AG08395 (cell line): ENCODE measurements at regions not wholly inside any gene's neighbourhood (a gene's known extent, or its start where the extent isn't known, plus 50 kb on each side); places are given as distances from the start of the nearest gene placed in this dataset.

ENCODE experiments used
- DNase-seq: peaks from one replicate; pipeline ENCODE4 v3.0.0; 2012; ENCODE audit warnings: mixed read lengths, low spot score

DNA sequence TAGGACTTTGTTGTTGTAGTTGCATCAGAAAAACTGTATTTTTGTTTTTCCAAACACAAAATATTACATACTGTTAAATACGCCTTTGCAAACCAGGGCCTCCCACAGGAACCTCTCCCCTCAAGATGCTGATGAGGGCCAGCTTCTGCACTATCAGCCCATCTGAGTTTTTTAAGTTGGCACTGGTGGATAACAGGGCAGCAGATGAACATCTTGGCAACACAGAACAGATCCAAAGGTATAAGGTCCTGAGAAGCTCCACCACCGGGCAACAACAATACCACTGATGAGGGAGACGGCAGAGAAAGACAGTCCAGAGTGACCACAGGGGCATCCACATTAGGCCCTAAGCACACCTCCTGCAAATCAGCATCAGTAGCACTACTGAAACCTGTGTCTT is 177.7 kb downstream of the DLL1 start:
- no peak for DNase-seq

DNA sequence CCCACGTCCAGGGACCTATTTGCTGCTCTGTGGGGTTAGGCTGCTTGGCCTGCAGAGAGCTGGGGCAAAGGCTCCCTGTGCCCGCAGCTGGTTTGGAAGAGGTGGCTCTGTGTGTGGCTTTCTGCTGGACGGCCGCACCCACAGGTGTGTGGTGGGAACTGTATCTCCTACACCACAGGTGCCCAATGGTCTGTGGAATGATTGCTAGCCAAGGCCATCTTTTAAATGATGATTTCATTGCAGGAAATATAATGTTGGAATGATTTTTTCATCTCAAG is 178.4 kb downstream of the DLL1 start:
- DNase-seq: no peak

DNA sequence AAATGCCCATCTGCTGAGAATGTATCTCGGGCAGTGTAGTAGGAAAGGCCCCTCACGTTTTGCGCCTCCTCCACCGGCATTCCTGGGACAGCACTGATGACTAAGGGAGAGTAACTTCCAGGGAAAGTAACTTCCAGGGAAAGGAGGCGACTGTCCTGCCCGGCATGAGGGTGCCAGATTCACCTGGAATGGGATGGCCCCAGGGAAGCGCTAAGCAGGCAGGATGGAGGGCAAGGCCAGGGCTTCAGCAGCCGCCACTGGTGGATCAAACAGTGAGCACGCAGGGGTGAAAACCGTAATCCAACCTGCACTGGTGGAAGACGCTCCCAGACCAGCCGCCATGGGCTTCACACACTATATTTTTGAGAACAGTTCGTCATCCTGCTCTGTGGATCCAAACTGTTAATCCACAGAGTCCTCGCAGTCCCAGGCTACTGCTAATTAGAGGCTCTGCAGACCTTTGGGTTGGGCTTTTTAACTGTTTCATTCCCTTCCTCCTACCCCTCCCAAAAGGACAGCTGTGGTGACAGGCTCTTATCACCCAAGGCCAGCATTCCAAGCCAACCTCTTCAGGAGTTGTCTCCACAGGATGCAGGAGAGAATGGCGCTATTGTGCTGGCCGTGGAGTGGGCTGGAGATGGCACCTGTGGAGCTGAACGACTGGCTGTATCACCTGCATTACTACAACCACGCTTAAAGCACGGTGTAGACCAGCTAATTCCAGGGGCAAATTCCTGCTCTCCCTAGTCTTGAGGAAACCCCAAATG is 178.9 kb downstream of the DLL1 start:
- DNase-seq: no peak

DNA sequence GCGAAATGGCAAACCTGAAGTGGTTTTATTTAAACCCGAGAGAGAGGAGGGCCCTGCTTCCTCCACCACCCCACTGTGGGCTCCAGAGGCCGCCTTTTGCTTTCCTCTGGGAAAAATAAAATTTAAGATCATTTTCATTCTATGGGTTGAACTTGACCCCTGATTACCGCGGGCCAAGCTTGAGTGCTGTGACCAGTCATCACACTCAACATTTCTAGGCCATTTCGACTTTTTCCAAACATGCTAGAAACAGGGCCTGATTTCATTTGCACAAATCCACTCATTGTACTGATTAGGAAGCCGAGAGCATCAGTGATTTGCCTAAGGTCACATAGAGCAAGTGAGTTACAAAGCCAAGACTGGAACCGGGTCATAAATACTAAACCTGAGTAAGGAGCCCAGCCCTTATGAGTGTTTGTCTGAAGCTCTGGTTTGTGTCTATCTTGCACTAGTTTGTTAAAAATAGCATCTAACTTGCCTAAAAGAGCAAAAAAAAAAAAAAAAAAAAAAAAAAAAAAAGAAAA is 179.7 kb downstream of the DLL1 start:
- DNase-seq: no peak

DNA sequence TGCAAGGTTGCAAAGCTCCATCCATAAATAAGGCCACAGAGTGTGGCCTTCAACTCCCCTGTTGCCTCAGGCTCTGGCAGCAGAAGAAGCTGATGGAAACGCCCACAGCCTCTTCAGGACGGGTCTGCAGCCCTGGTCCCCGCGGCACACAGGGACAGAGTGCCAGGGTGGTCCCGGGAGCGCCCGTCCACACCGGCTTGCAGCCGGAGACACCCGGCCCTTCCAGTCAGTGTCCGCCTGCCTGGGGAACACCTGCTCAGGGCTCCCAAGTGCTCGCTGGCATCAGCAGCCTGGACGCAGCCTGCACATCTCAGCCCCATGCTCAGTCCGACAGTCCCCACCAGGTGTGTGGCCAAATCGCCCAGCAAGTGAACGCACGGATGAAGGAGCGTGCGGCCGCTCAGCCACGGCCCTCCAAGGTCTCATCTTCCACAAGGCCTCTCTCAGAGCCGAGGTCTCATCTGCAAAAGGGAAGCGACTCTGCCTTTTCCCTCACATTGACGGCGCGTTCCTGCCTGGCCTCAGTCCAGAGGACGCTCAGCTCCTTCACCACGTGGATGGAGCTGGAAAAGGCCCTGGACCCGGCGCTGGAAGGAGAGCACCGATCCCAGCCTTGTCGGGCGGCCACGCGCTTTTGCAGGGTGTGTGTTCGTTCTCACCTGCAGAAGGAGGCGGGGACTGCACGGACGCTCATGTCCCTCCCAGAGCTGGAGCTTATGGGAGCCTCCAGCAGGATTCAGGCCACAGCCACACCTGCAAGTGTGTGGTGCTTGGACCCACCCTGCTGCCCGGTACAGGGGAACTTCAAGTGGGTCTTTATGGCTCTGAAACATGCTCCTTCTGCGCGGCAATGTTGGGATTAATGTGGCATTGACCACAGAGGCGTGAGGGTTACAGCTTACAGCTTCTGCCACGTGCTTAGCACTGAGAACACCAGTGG is 180.4 kb downstream of the DLL1 start:
- no peak for DNase-seq

DNA sequence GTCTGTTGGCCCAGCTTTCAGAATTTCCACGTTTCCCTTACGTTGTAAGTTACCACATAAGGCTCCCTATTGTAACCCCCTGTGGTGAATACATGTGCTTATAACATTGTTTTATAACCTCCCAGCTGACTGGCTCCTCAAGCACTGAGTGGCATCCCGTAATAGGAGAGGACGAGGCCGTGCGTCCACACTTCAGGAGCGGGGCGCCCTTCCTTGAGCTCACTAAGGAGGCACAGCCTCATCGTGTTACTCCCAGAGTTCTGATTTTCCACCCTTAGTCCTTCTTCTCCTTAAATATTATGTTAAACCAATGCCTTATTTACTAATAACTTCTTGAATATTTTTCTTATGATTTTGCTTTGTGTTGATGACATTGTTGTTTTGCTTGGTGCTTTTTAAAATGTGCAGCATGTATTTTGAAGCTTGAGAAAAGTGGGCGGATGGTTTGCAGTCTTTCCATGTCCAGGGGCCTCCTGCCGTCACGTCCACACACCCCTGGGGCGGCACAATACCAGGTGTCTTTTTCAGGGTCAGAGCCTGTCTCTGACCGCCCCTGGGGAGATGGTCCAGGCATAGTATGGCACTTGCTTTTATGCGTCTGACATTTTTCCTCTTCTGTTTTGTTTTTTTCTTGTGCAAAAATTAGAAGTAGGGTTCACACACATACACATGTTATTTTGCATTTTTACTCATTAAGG is 181.8 kb downstream of the DLL1 start:
- DNase-seq: no peak

DNA sequence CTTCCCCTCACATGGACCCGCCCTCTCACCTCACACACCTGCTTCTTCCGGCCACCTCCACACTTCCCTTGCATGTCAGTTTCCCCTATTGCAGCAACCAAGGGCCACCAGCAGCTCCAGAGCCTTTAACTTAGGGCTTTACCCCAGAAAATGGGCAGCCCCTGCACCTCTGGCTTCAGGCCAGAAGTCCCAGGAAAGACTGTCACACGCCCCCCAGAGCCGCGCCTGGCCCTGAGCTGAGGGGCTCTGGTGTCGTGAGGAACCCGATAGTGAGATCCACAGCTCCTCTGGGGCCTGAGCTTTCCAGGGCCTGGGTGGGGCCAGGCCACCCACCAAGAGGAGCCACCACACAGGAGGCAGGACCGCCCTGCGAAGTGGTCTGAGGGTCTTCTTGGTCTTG is 182.4 kb downstream of the DLL1 start:
- DNase-seq: no peak

DNA sequence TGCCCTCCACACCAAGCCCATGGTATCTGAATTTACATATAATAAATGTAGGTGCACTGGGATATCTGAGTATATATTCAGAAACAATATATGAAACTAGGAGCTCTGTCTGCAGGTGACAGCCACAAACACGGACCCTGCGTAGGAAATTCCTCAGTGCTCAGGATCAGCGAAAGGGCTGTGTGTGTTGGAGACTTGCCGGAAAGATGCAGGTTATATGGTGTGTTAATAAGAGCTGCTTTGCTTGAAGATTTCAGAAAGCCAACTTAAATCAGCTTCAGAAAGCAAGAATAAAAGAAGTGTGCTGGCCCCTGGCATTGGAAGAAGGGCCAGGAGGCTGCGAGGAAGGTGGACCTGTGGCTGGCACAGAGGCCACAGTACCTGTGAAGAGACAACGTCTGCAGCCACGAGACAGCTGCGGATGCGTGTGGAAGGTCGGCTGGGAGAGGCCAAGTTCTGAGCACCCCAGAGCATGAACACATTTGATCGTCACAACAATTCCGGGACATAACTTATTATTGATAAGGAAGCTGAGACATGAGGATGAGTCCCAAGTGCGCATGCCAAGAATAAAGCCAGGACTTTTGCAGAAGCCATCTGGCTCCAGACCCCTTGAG is 183.2 kb downstream of the DLL1 start:
- no peak for DNase-seq

DNA sequence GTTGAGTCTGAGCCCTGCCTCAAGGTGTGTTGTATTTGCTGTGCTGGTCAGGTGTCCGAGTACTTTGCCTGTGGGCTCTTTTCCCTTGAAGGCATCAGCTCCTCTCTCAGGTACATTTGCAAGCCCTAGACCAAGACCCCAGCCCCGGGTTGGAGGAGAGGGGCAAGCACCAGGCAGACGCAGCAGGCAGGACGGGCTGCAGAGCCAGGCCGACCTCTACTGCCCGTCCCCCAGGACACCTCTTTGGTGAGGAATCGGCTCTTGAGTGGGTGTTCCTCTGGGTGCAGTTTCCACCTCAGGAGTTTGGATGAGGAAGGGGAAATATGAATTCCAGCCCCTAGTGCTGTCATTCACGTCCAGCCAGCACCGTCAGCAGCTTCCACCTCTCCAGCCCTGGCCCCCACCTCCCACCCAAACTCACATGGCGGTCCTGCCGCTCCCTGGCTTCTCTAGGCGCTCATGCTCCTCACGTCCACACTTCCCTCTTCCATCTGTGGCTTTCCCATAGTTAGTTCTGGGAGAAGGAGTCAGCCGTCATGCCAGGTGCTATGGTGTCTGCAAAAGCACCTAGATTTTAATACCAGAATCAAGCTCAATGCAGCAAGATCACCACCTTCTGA is 183.9 kb downstream of the DLL1 start:
- DNase-seq: no peak

DNA sequence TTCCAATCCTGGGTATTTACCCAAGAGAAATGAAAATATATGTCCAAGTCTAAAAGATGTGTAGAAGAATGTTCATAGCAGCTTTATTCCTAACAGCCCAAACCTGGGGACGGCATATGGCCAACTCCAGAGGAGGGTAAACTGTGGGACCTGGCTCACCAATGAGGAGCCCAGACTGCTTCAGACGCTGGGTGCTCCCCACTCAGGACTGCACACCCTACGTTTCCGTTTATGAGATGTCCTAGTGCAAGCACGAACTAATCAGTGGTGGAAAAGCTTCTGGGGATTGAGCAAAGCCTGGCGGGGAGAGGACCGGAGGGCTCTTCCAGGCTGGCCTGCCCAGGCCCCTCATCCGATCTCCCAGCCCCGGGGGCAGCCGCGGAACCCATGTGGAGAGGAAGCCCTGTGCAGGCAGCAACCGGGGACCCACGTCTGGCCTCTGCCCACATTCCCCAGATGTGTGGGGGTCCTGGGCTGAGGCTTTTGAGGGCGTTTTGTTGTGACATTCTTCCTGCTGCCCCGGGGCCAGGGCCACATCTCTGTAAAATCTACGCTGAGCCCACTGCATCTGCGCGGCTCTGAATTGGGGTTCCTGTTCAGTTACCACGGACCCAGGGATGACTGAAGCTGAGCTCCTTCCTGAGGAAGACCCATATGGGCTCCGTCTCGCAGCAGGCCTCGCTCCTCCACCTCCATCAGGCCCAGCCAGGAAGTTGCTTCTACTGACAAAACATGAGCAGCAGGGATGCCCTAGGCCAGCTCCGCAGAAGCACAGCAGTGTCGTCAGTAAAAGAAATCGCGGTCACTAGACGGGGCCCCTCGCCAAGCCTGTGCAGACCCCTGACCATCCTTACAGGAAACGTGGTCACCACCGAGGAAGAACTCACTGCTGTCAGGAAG is 188.0 kb downstream of the DLL1 start:
- DNase-seq: no peak

DNA sequence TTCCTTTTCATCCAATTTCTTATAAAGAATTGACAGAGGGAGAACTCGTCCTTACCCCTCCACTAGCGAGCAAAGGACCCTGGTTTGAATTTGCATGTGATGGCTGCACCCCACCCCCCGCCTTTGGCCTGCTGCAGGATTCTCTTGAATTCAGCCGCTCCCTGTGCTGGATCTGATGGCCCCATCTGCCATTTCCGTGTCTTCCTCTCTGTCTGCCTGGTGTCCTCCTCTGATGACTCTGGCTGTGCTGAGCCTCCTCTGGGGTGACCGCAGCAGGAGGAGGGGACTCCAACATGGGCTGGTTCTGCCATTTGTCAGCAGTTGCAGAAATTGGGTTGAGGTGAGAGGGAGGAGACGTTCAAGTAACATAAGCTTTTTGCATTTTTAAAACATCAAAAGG is 188.8 kb downstream of the DLL1 start:
- no peak for DNase-seq

DNA sequence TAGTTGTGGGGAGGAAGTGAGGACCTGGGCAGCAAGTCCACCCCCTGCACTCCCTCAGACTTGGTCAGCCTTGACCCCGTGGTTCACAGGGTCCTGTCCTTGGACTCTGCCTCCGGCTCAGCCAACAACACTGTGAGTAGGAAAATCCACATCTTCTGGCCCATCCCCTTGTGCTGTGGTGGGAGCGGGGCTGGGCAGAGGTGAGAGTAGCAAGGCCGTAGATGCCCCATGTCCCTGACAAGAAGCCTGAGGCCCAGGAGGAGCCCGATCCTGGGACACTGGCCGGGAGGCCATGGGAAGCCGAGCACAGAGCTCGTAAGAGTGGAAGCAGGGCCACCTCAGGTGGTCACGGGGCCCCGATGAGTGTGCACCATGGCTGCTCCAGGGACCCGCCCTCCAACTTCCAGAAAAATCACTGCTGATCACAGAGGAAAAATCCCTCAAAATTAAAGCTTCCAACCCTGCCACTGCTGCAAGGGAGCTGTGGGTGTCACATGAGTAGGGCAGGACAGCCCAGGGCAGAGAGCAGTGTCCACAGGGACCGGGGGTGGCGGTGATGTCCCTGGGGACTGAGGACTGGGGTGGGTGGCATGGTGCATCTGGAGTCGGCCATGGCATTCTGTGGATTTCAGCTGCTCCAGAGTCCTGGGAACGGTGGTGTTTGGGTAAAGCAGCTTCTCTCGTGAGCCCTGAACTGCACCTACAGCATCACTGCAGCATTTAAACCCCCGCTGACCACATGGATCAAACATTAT is 189.4 kb downstream of the DLL1 start:
- no peak for DNase-seq

DNA sequence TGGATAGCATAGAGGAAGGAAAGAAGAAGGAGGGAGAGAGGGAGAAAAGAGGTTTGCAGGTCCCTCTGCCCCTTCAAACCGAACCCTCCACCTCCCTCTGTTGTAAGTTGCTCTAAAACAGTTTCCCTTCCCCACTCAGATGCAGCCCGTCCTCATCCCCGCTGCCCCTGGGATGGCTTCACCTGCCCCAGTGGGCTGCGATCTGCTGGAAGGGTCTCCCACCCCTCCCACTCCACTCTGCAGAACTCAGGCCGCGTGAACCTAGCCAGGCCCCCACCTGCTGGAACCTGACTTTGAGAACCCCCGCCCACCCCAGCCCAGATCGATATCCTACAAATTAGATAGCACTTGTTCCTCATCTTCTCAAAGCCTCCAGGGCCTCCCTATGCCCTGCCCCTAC is 190.8 kb downstream of the DLL1 start:
- no peak for DNase-seq

DNA sequence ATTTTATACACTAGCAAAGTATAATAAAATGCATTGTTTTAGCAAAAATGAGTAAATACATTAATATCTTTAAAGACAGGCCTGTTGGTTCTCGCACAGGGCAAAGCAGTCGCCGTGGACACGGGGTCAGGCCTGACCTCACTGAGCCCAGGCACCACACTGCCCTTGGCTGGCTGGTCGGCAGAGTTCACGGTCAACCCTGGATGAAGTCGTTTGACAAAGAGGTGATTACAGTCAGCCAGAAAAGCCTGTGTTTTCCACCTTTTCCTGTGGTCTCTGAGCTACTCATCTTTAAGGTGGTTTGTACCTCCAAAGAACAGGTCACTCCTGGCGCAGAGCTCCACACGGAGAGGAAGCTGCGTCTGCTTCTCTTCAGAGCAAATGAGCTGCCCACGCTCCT is 191.5 kb downstream of the DLL1 start:
- no peak for DNase-seq

DNA sequence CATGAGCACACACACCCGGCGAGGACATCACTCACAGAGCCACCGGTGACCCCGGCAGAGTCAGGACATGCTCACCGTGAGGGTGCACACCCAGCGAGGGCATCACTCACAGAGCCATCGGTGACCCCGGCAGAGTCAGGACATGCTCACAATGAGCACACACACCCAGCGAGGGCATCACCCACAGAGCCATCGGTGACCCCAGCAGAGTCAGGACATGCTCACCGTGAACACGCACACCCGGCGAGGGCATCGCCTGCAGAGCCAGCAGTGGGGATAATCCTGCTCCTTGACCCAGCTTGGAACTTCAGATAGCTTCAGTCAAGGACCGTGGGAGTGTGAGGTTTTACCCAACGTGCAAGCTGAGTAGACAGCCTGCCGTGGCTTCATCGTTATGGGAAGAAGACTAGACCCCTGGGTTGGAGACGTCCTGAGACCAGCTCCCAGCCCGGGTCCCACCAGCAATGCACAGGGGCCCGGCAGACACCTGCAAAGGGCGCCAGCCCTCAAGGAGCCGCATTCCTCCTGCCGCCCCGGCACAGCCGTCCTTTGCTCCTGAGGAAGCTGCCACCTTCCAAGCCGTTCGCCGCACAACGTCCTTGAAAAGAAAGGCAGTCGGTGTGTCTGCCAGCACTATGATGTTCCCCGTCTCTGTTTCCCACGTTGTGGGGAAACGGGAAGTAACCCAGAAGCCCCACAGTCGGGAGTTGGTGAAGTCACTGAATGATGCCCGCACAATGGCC is 192.3 kb downstream of the DLL1 start:
- DNase-seq: no peak

DNA sequence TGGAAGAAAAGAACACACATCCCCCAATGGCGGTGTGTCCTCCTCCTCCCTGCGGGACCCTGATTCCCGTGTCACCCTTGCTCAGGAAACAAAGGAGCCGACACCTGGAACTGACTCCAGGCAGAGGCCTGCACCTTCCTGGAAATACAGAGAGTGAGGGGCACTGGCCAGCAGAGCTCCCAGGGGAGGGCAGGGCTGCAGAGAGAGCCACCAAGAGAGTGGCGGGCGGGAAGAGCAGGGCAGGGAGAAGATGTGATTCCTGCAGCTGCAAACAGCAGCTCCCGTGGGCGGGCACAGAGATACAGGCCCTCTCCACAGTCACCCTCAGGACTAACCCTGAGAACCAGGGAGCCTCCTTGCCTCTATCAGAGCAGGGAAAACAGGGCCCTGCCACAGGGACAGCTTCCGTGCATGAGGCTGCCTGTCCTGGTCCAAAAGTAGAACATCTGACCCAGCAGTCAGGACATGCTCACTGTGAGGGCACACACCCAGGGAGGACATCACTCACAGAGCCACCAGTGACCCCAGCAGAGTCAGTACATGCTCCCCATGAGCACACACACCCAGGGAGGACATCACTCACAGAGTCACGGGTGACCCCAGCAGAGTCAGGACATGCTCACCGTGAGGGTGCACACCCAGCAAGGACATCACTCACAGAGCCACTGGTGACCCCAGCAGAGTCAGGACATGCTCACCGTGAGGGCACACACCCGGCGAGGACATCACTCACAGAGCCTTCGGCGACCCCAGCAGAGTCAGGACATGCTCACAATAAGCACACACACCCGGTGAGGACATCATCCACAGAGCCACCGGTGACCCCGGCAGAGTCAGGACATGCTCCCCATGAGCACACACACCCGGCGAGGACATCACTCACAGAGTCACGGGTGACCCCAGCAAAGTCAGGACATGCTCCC is 193.1 kb downstream of the DLL1 start:
- DNase-seq: no peak

DNA sequence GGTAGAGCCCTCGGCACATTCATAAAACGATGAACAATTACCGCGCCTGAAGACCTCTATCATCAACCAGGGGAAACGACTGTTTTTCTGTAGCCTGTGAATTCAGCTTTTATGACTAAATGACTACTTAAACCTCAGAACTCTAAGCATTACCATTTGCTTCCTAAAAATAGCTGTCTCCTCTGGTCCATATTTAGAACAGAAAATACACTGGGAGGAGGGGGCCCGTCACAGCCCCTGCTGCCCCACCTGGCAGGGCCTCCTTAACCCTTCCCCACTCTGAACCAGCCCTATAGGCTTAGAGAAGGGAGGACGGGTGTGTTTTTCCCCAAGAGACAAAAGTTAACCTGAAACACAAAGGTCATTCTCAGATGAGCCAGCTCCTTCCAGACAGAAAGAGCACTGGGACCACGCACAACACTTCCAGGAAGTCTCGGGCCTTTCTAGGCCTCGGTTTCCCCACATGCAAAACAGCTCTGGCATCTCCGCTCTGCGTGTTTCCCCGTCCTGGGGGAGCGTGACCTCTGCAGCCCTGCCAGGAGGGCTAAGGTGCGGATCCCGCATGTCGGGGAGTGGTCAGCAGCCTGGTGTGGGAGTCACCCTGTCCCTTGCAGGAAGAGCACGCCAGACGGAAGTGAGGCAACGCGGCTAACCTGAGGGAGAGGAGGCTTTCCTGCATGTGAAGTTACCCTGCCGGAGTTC is 193.9 kb downstream of the DLL1 start:
- no peak for DNase-seq
